ENCODE measurements at regions not wholly inside any gene's neighbourhood (a gene's known extent, or its start where the extent isn't known, plus 50 kb on each side); places are given as distances from the start of the nearest gene placed in this dataset.

DNA sequence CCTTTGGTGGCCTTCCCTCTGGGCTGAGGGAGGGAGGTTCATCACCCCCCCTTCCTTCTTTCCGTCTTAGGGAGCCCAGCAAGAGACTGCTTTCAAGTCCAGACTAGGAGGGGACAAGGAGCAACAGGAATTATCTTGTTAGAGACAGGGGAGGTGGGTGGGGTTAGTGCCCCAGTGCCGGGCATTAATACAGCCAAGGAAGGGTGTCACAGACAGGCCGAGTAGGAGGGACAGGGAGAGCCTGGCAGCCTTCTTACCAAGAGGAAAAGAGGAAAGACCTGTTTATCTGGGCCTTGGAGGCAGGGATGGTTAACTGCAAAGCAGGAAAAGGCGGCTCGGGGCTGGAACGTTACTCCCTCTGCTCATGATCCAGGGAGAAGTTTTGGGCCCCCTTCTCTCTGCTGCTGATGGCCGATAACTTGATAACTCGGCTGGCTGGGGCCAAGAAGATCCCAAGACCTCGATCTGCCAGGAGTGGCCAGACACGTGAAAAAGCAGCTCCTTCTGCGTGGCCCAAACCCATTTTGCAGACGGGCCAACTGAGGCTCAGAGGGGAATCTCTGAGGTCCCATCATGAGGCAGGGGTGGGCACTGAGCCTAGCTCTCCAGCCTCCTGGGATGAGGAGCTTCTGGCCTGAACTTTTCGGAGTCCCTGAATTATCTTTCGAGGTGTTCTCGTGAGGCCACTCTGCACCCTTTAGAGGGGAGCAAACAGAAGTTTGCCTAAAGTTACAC is 79.3 kb downstream of the PTPRS start:
- Mint-ChIP-seq H3K9me3 (peaks cover 3% of the 10 kb centered on the region), H3K4me3 (no peak overlapping the region), H3K4me1 (no peaks in the 10 kb centered on the region), H3K36me3 (ENCODE audit: low read depth) (peaks cover 70% of the 10 kb centered on the region), H3K27ac (peak overlapping the region; percentile 48), H3K27me3 (ENCODE audit: insufficient read depth) (no peaks in the 10 kb centered on the region)
- H3K36me3 ChIP-seq (ENCODE audit: control insufficient read depth, insufficient read depth, low read length) = peaks cover 71% of the 10 kb centered on the region
- DNase-seq = no peak
- peaks cover 8% of the 10 kb centered on the region for H3K9me3 ChIP-seq (ENCODE audit: control insufficient read depth, low read length)
- WGBS, 2 experiments (ENCODE audit: insufficient coverage in 1 of 2, insufficient read length in 1 of 2) = 96 to 98% methylated on average over 14 of the region's 15 CpGs
- H3K4me1 ChIP-seq (ENCODE audit: control insufficient read depth, insufficient read depth, low read length) = no peaks in the 10 kb centered on the region
- H3K4me3 ChIP-seq (ENCODE audit: low read length) = no peak overlapping the region
- TF ChIP-seq, protein P1, sequence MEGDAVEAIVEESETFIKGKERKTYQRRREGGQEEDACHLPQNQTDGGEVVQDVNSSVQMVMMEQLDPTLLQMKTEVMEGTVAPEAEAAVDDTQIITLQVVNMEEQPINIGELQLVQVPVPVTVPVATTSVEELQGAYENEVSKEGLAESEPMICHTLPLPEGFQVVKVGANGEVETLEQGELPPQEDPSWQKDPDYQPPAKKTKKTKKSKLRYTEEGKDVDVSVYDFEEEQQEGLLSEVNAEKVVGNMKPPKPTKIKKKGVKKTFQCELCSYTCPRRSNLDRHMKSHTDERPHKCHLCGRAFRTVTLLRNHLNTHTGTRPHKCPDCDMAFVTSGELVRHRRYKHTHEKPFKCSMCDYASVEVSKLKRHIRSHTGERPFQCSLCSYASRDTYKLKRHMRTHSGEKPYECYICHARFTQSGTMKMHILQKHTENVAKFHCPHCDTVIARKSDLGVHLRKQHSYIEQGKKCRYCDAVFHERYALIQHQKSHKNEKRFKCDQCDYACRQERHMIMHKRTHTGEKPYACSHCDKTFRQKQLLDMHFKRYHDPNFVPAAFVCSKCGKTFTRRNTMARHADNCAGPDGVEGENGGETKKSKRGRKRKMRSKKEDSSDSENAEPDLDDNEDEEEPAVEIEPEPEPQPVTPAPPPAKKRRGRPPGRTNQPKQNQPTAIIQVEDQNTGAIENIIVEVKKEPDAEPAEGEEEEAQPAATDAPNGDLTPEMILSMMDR (conservative IDR thresholded peaks at IDR 0.05) = no peak
- no peak overlapping the region for H3K9ac ChIP-seq (ENCODE audit: extremely low read depth, low read length, poor library complexity, severe bottlenecking)
- no peaks in the 10 kb centered on the region for H3K27me3 ChIP-seq (ENCODE audit: control insufficient read depth, insufficient read depth, low read length, poor library complexity, severe bottlenecking)
- H3K27ac ChIP-seq (ENCODE audit: low read depth, low read length) = no peak overlapping the region

DNA sequence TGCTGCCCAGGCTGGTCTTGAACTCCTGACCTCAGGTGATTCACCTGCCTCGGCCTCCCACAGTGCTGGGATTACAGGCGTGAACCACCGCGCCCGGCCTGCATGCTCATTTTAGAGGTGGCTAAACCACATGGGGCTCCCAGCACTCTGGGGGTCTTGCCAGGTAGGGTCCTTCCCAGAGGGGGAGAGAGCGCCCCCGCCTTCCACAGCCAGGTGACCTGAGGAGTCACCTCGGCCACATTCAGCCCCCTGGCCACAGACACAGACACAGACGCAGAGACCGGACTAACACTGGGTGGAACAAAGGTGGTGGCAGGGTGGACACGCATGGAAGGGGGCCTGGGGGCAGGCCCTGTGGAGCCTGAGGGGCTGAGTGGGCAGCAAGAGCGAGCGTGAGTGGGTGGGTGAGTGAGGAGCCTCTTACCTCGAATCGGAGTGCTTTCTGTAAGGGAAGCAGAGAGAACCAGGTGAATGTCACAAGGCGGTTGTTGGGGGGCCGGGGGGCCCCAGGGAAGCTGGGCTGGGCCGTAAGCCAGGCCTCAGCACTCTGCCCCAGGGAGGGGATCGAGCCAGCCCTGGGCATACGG is 80.1 kb downstream of the PTPRS start:
- Mint-ChIP-seq H3K27me3 (ENCODE audit: insufficient read depth) (no peaks in the 10 kb centered on the region), H3K4me1 (no peaks in the 10 kb centered on the region), H3K9me3 (peaks cover 6% of the 10 kb centered on the region), H3K36me3 (ENCODE audit: low read depth) (peaks cover 79% of the 10 kb centered on the region), H3K4me3 (no peak overlapping the region), H3K27ac (no peak overlapping the region)
- H3K4me3 ChIP-seq (ENCODE audit: low read length) = no peak overlapping the region
- peaks cover 16% of the 10 kb centered on the region for H3K9me3 ChIP-seq (ENCODE audit: control insufficient read depth, low read length)
- no peak overlapping the region for H3K27ac ChIP-seq (ENCODE audit: low read depth, low read length)
- H3K36me3 ChIP-seq (ENCODE audit: control insufficient read depth, insufficient read depth, low read length) = peaks cover 78% of the 10 kb centered on the region
- WGBS, 2 experiments (ENCODE audit: insufficient coverage in 1 of 2, insufficient read length in 1 of 2) = 95 to 97% methylated on average over 11 to 20 of the region's 20 CpGs
- TF ChIP-seq, protein P1 (conservative IDR thresholded peaks at IDR 0.05) = no peak
- no peaks in the 10 kb centered on the region for H3K27me3 ChIP-seq (ENCODE audit: control insufficient read depth, insufficient read depth, low read length, poor library complexity, severe bottlenecking)
- no peak overlapping the region for H3K9ac ChIP-seq (ENCODE audit: extremely low read depth, low read length, poor library complexity, severe bottlenecking)
- H3K4me1 ChIP-seq (ENCODE audit: control insufficient read depth, insufficient read depth, low read length) = no peaks in the 10 kb centered on the region
- DNase-seq = no peak

DNA sequence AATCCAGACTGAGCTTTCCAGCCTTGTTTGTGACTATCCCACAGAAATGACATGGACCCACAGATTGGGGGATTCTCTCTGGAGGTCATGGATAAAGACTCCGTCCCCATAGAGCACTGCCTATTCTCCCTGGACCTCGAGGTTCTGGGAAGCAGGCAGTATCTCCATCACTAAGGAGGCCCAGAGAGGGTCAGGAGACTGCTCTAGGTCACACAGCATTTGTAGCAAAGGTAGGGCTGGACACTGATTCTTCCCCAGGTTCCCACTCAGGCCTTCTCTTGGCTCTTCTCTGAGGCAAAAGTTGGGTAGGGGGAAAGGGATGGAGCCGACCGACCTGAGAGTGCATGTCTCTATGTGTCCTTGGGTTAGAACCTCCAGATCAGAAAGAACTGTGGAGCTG is 80.9 kb downstream of the PTPRS start:
- peaks cover 23% of the 10 kb centered on the region for H3K9me3 ChIP-seq (ENCODE audit: control insufficient read depth, low read length)
- no peaks in the 10 kb centered on the region for H3K4me1 ChIP-seq (ENCODE audit: control insufficient read depth, insufficient read depth, low read length)
- DNase-seq = no peak
- Mint-ChIP-seq H3K4me1 (no peaks in the 10 kb centered on the region), H3K36me3 (ENCODE audit: low read depth) (peaks cover 81% of the 10 kb centered on the region), H3K27me3 (ENCODE audit: insufficient read depth) (no peaks in the 10 kb centered on the region), H3K4me3 (no peak overlapping the region), H3K9me3 (peaks cover 14% of the 10 kb centered on the region), H3K27ac (no peak overlapping the region)
- no peak overlapping the region for H3K9ac ChIP-seq (ENCODE audit: extremely low read depth, low read length, poor library complexity, severe bottlenecking)
- H3K27me3 ChIP-seq (ENCODE audit: control insufficient read depth, insufficient read depth, low read length, poor library complexity, severe bottlenecking) = no peaks in the 10 kb centered on the region
- H3K36me3 ChIP-seq (ENCODE audit: control insufficient read depth, insufficient read depth, low read length) = peaks cover 82% of the 10 kb centered on the region
- 94 to 100% methylated on average over 2 to 4 of the region's 4 CpGs for WGBS, 2 experiments (ENCODE audit: insufficient coverage in 1 of 2, insufficient read length in 1 of 2)
- H3K4me3 ChIP-seq (ENCODE audit: low read length) = no peak overlapping the region
- H3K27ac ChIP-seq (ENCODE audit: low read depth, low read length) = no peak overlapping the region
- TF ChIP-seq, protein P1 (conservative IDR thresholded peaks at IDR 0.05) = no peak
